Pancreas (tissue), 10 donors: ENCODE measurements at regions not wholly inside any gene's neighbourhood (a gene's known extent, or its start where the extent isn't known, plus 50 kb on each side); places are given as distances from the start of the nearest gene placed in this dataset.

Experiments
- ATAC-seq, 4 donors: fragments of 200-7000 bp; cut with Tn5 transposase; one replicate each; pipeline versions ENCODE4 v1.8.0 to v1.9.1; 2020; ENCODE audit warnings: mild to moderate bottlenecking in 4 of 4, moderate library complexity in 4 of 4
- DNase-seq, 6 donors: peaks; one replicate each; pipeline ENCODE4 v3.0.0-alpha.2; 2020
- FAIRE-seq: peaks from 2 replicates; lab custom pipeline; 2012; peaks lifted over from hg19 to GRCh38; lab: Jason Lieb, UNC
- H3K27ac ChIP-seq, 4 donors: fragments of 200-600 bp; sonication (generic); 1 replicate in 3 of 4; 2 replicates in 1 of 4; pipeline versions ENCODE4 v1.5.0 to v1.8.0; 2020
- H3K27me3 ChIP-seq, 4 donors: fragments of 200-600 bp; one replicate each; pipeline ENCODE4 v1.8.0; 2021
- H3K36me3 ChIP-seq, 3 donors: fragments of 200-600 bp; sonication (generic) in 1 of 3; one replicate each; pipeline versions ENCODE4 v1.5.0 to v1.8.0; 2020 to 2021
- H3K4me1 ChIP-seq, 3 donors: fragments of 200-600 bp; one replicate each; pipeline ENCODE4 v1.8.0; 2021
- H3K4me3 ChIP-seq, 4 donors: fragments of 200-600 bp; sonication (generic) in 2 of 4; one replicate each; pipeline versions ENCODE4 v1.5.0 to v1.8.0; 2020 to 2021
- H3K9me3 ChIP-seq, 4 donors: fragments of 200-600 bp; one replicate each; pipeline ENCODE4 v1.8.0; 2021
- WGBS, 2 donors: extraction: QIAGEN DNeasy Blood & Tissue Kit; methylation state at CpG; one replicate each; pipeline ENCODE4 v1.1.7; 2013; 5-methylcytosine and 5-hydroxymethylcytosine counted together
- intact Hi-C, 3 donors: fragments of 100-400 bp; cut with DNase I; formaldehyde crosslinking; loops; one replicate each; pipeline versions ENCODE4 v1.11.1 to v1.14.2; 2022
- TF ChIP-seq, protein P1 (sequence below), 4 donors: fragments of 200-600 bp; sonication (generic) in 3 of 4; IDR thresholded peaks; one replicate each; pipeline versions ENCODE4 v1.5.0 to v1.8.0; 2021; ENCODE audit warnings: antibody characterized with exemption in 4 of 4
- donor health status: healthy with polysubstance abuse.
- donor health status: DM: no; HTN: no; CAD: no; lungs with moderate emphysema.
- donor health status: DM: no; HTN: no; CAD: no.
- donor health status: control.
- donor health status: control.
- donor health status: Bipolar disorder and iron deficiency.
- donor health status: DM: yes; HTN: yes; CAD: no.
- donor health status: DM: no; HTN: no; CAD: no.
- donor health status: DM: no; HTN: no; CAD: no.
- donor health status: DM: yes; HTN: yes; CAD: no.

DNA sequence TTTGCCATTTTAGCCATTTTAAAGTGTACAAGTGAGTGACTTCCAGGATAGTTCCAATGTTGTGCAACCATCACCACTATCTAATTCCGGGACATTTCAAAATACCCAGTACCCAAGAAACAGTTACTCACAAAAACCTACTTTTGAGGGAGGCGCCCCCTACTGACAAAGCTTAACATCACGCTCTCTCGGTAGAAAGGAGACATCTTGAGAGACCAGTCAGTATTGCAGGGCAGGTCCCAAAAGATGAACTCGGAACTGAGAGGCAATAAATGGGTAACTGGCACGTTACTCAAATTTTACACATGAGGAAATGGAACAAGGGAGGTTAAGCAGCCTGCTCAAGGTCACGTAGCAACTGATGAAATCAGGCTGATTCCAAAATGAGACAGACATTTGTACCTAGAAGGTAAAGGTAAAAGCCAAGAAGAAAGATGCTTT is 50.0 kb upstream of the POU2AF1 start:
- Histone ChIP-seq H3K27me3 (no peaks in the 10 kb centered on the region), H3K27ac (no peak overlapping the region), H3K4me1 (no peaks in the 10 kb centered on the region), H3K9me3 (no peaks in the 10 kb centered on the region), H3K4me3 (no peak overlapping the region), H3K36me3 (no peaks in the 10 kb centered on the region)
- FAIRE-seq = no peak
- intact Hi-C loops = loop anchor here in 2 of 3 donors (10.0 kb wide), 2 partner anchors 64 to 144 kb away; no protein-coding TSS in a partner anchor
- 23 to 25% methylated on average over 7 of the region's 7 CpGs for WGBS, 2 donors
- TF ChIP-seq, protein P1, sequence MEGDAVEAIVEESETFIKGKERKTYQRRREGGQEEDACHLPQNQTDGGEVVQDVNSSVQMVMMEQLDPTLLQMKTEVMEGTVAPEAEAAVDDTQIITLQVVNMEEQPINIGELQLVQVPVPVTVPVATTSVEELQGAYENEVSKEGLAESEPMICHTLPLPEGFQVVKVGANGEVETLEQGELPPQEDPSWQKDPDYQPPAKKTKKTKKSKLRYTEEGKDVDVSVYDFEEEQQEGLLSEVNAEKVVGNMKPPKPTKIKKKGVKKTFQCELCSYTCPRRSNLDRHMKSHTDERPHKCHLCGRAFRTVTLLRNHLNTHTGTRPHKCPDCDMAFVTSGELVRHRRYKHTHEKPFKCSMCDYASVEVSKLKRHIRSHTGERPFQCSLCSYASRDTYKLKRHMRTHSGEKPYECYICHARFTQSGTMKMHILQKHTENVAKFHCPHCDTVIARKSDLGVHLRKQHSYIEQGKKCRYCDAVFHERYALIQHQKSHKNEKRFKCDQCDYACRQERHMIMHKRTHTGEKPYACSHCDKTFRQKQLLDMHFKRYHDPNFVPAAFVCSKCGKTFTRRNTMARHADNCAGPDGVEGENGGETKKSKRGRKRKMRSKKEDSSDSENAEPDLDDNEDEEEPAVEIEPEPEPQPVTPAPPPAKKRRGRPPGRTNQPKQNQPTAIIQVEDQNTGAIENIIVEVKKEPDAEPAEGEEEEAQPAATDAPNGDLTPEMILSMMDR (IDR thresholded peaks at IDR 0.05) = peak; percentile 27 to 59 (median 43)
- ATAC-seq = peak; percentile 66 to 84 (median 82)
- DNase-seq = peak in 4 of 6 donors; percentile 43 to 73 (median 64)
